K562 (cell line): ENCODE measurements at regions not wholly inside any gene's neighbourhood (a gene's known extent, or its start where the extent isn't known, plus 50 kb on each side); places are given as distances from the start of the nearest gene placed in this dataset.

ENCODE experiments used
- ATAC-seq: fragments of 200-7000 bp; cut with Tn5 transposase; 3 replicates; pipeline ENCODE4 v1.9.1; 2020; ENCODE audit warnings: moderate library complexity
- BruUV-seq: library from RNA; stranded (reverse); fragments of 400-500 nt; replicated peaks from 2 replicates; lab custom pipeline; 2021; lab: Mats Ljungman, UMichigan
- CTCF ChIA-PET: fragments of 300-600 bp; formaldehyde crosslinking; extraction: SDS; loops from one replicate; lab custom pipeline; 2021; ENCODE audit warnings: low intra/inter-chr PET ratio; lab: Yijun Ruan, JAX
- POLR2A ChIA-PET: fragments of 300-600, 350-650 bp; sonication (Branson Sonifier 250); formaldehyde crosslinking; extraction: SDS; loops from one replicate; lab custom pipeline; 2021; ENCODE audit warnings: antibody characterized with exemption, inconsistent platforms; lab: Yijun Ruan, JAX
- DNase-seq, 4 experiments: peaks; one replicate each; pipeline versions ENCODE4 v3.0.0 to v3.0.0-alpha.2; 2011 to 2018; ENCODE audit warnings: low spot score in 3 of 4, mixed read lengths in 3 of 4; ENCODE audit errors: extremely low read depth in 1 of 4
- FAIRE-seq: peaks from 2 replicates; lab custom pipeline; 2011; peaks lifted over from hg19 to GRCh38; lab: Jason Lieb, UNC
- H2AFZ ChIP-seq: 2 replicates; pipeline ENCODE4 v1.6.0; 2011; ENCODE audit warnings: low read depth, low read length, control low read depth, inconsistent platforms
- H3K27ac ChIP-seq: fragments of 200-600 bp; 3 replicates; pipeline ENCODE4 v1.8.0; 2011; ENCODE audit warnings: low read depth, mild to moderate bottlenecking, control low read depth, inconsistent platforms, low read length, moderate library complexity, mixed read lengths; ENCODE audit errors: extremely low read depth
- H3K27me3 ChIP-seq, 2 experiments: fragments of 300-600 bp in 1 of 2; 2 replicates in 1 of 2; 3 replicates in 1 of 2; pipeline versions ENCODE4 v1.6.0 to v1.8.0; 2011; ENCODE audit warnings: inconsistent platforms in 2 of 2, low read length in 2 of 2, mild to moderate bottlenecking in 1 of 2, mixed read lengths in 1 of 2, moderate library complexity in 1 of 2; ENCODE audit not compliant: control insufficient read depth in 2 of 2, insufficient read depth in 2 of 2
- H3K36me3 ChIP-seq: fragments of 300-600 bp; 3 replicates; pipeline ENCODE4 v1.8.0; 2011; ENCODE audit warnings: mild to moderate bottlenecking, low read length, inconsistent platforms; ENCODE audit not compliant: control insufficient read depth, insufficient read depth
- H3K4me1 ChIP-seq, 2 experiments: fragments of 200-600 bp in 1 of 2; replicated peaks in 1 of 2; 2 replicates in 1 of 2; 3 replicates in 1 of 2; pipeline versions ENCODE4 v1.5.1 to v1.8.0; 2011; ENCODE audit warnings: inconsistent platforms in 2 of 2, low read length in 2 of 2, mild to moderate bottlenecking in 1 of 2, mixed read lengths in 1 of 2, moderate library complexity in 1 of 2; ENCODE audit not compliant: control insufficient read depth in 2 of 2, insufficient read depth in 2 of 2
- H3K4me2 ChIP-seq: 2 replicates; pipeline ENCODE4 v1.6.1; 2011; ENCODE audit warnings: low read length, control low read depth, inconsistent platforms, mixed read lengths; ENCODE audit not compliant: insufficient read depth
- H3K4me3 ChIP-seq: fragments of 200-600 bp; sonication (generic), shearing (Covaris generic); 2 replicates; pipeline ENCODE4 v1.5.1; 2016; ENCODE audit warnings: control low read depth, inconsistent platforms
- H3K79me2 ChIP-seq: fragments of 200-600 bp; 3 replicates; pipeline ENCODE4 v1.8.0; 2011; ENCODE audit warnings: low read length, inconsistent platforms; ENCODE audit not compliant: control insufficient read depth, insufficient read depth
- H3K9ac ChIP-seq, 2 experiments: 2 replicates each; pipeline versions ENCODE4 v1.6.0 to v1.6.1; 2011; ENCODE audit warnings: low read depth in 2 of 2, low read length in 2 of 2, control low read depth in 1 of 2, inconsistent platforms in 1 of 2, mild to moderate bottlenecking in 1 of 2, mixed read lengths in 1 of 2; ENCODE audit not compliant: insufficient read depth in 1 of 2
- H3K9me1 ChIP-seq: one replicate; pipeline ENCODE4 v1.6.0; 2011; ENCODE audit warnings: inconsistent platforms, mild to moderate bottlenecking, low read length, moderate library complexity; ENCODE audit not compliant: control insufficient read depth, insufficient read depth
- H3K9me3 ChIP-seq: replicated peaks from 2 replicates; pipeline ENCODE4 v1.5.1; 2011; ENCODE audit warnings: low read depth, low read length, inconsistent platforms; ENCODE audit not compliant: control insufficient read depth, insufficient read depth
- H4K20me1 ChIP-seq: replicated peaks from 2 replicates; pipeline ENCODE4 v1.6.1; 2011; ENCODE audit warnings: low read length, inconsistent platforms, mixed read lengths; ENCODE audit not compliant: control insufficient read depth, insufficient read depth
- CBFA2T2 ChIP-seq: fragments of 450-650 bp; conservative IDR thresholded peaks from 2 replicates; pipeline ENCODE4 v1.6.1; 2017; ENCODE audit warnings: mild to moderate bottlenecking
- CBX5 ChIP-seq: IDR thresholded peaks from 2 replicates; pipeline ENCODE4 v1.6.1; 2014; ENCODE audit warnings: low read depth, borderline replicate concordance
- HMG20A ChIP-seq: fragments of 450-650 bp; formaldehyde crosslinking; conservative IDR thresholded peaks from 2 replicates; pipeline ENCODE4 v1.4.0; 2020; ENCODE audit warnings: mild to moderate bottlenecking, mixed read lengths
- HNRNPUL1 ChIP-seq: fragments of 200-400 bp; formaldehyde crosslinking; IDR thresholded peaks from 2 replicates; pipeline ENCODE4 v1.6.1; 2017; ENCODE audit warnings: low read length
- KLF16 ChIP-seq: IDR thresholded peaks from 2 replicates; pipeline ENCODE4 v1.6.1; 2016; ENCODE audit warnings: antibody characterized with exemption
- MECOM ChIP-seq: fragments of 250-450 bp; sonication (Bioruptor Pico); IDR thresholded peaks from 2 replicates; pipeline ENCODE4 v1.8.0; 2022; ENCODE audit warnings: inconsistent platforms
- NCOA6 ChIP-seq: fragments of 450-650 bp; IDR thresholded peaks from 2 replicates; pipeline ENCODE4 v1.6.1; 2017; ENCODE audit warnings: mild to moderate bottlenecking
- NFE2 ChIP-seq: IDR thresholded peaks from 2 replicates; pipeline ENCODE4 v1.6.1; 2014; ENCODE audit warnings: antibody characterized with exemption, low read depth
- NFXL1 ChIP-seq: fragments of 450-650 bp; formaldehyde crosslinking; IDR thresholded peaks from 2 replicates; pipeline ENCODE4 v1.4.0; 2021; ENCODE audit warnings: mild to moderate bottlenecking
- POLR2AphosphoS5 ChIP-seq: IDR thresholded peaks from 2 replicates; pipeline ENCODE4 v1.6.1; 2011; ENCODE audit warnings: mild to moderate bottlenecking, low read depth, low read length, moderate library complexity; ENCODE audit not compliant: control insufficient read depth, insufficient read depth
- POLR2B ChIP-seq: fragments of 450-650 bp; IDR thresholded peaks from 2 replicates; pipeline ENCODE4 v1.6.1; 2018; ENCODE audit warnings: low read depth; ENCODE audit not compliant: partially characterized antibody
- RBFOX2 ChIP-seq: fragments of 200-400 bp; formaldehyde crosslinking; IDR thresholded peaks from 2 replicates; pipeline ENCODE4 v1.6.1; 2017; ENCODE audit warnings: low read depth, mild to moderate bottlenecking, low read length, moderate library complexity
- ZNF609 ChIP-seq: sonication (generic); formaldehyde crosslinking; IDR thresholded peaks from 2 replicates; pipeline ENCODE4 v1.8.1; 2023; ENCODE audit warnings: missing genetic modification reagents, mild to moderate bottlenecking, borderline replicate concordance
- ZSCAN32 ChIP-seq: fragments of 450-650 bp; formaldehyde crosslinking; IDR thresholded peaks from 2 replicates; pipeline ENCODE4 v1.4.0; 2020; ENCODE audit warnings: mild to moderate bottlenecking, moderate library complexity
- WGBS: fragments of 100-300 bp; shearing (Covaris generic); methylation state at CpG from one replicate; pipeline ENCODE4 v1.1.6; 2016; ENCODE audit warnings: low coverage, mixed read lengths; ENCODE audit not compliant: insufficient coverage; ENCODE audit errors: missing lambda C conversion rate; 5-methylcytosine and 5-hydroxymethylcytosine counted together
- in situ Hi-C: fragments of 300-500 bp; cut with MboI; formaldehyde crosslinking; loops from 4 replicates; pipeline ENCODE4 v1.15.0; 2018; ENCODE audit warnings: inconsistent platforms, mixed read lengths
- intact Hi-C: fragments of 100-400 bp; cut with micrococcal nuclease; formaldehyde crosslinking; loops from 2 replicates; pipeline ENCODE4 v1.14.2; 2022

DNA sequence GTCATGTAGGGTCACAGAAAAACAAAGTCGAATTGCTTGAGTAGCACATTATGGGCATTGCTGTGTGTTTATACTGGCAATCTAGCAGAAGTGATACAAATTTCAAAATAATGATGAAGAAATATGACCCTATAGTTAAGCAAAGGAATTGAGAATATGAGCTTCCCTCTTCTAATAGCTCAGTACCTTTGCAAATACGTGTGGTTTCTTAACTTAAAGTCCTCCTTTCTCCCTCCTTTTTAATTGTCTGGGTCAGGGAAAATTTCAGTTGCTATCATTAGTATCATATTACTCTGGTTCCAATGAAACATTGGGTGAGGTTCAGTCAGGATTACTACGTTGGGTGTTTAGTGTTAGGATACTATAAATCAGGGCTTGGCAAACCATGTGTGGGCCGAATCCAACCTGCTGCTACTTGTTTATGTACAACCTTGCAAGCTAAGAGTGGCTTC, 166.8 kb upstream of the CARMIL1 start:
- FAIRE-seq (no peak), ATAC-seq (no peak), DNase-seq (no peak)
- H3K27ac ChIP-seq = no peak overlapping the region
- no peaks in the 10 kb centered on the region for H3K9me1 ChIP-seq
- H4K20me1 ChIP-seq = no peaks in the 10 kb centered on the region
- H3K27me3 ChIP-seq = no peaks in the 10 kb centered on the region
- no peaks in the 10 kb centered on the region for H3K4me1 ChIP-seq
- no TSS peak for BruUV-seq
- POLR2A ChIA-PET = no interaction called here
- H3K4me3 ChIP-seq = no peak overlapping the region
- H2AFZ ChIP-seq = no peak overlapping the region
- no peaks in the 10 kb centered on the region for H3K9me3 ChIP-seq
- in situ Hi-C loops (no loop called here), intact Hi-C loops (no loop called here)
- H3K79me2 ChIP-seq = no peaks in the 10 kb centered on the region
- no peaks in the 10 kb centered on the region for H3K36me3 ChIP-seq
- CTCF ChIA-PET = no interaction called here
- no peak for TF ChIP-seq POLR2AphosphoS5
- no peak for TF ChIP-seq NFXL1 (CRISPR knock-in tag)
- TF ChIP-seq NFE2 = no peak
- TF ChIP-seq POLR2B = no peak
- TF ChIP-seq MECOM = no peak
- WGBS = 0% methylated on average over 4 of the region's 4 CpGs
- no peak overlapping the region for H3K9ac ChIP-seq
- no peak overlapping the region for H3K4me2 ChIP-seq

- Histone ChIP-seq H3K4me2 (no peak overlapping the region), H3K36me3 (no peaks in the 10 kb centered on the region), H3K4me3 (no peak overlapping the region), H2AFZ (no peak overlapping the region), H3K27me3 (no peaks in the 10 kb centered on the region), H3K4me1 (no peaks in the 10 kb centered on the region), H3K79me2 (no peaks in the 10 kb centered on the region), H3K9me1 (no peaks in the 10 kb centered on the region), H4K20me1 (no peaks in the 10 kb centered on the region), H3K9ac (no peak overlapping the region), H3K27ac (no peak overlapping the region), H3K9me3 (no peaks in the 10 kb centered on the region)
- intact Hi-C loops = no loop called here
- DNase-seq (no peak), ATAC-seq (no peak), FAIRE-seq (no peak)
- ChIA-PET POLR2A (no interaction called here), CTCF (no interaction called here)
- no peak for TF ChIP-seq ZSCAN32 (CRISPR knock-in tag)
- no peak for TF ChIP-seq HMG20A (CRISPR knock-in tag)
- TF ChIP-seq HNRNPUL1 = no peak
- no peak for TF ChIP-seq CBX5
- TF ChIP-seq ZNF609 = no peak
- no peak for TF ChIP-seq CBFA2T2
- TF ChIP-seq KLF16 = no peak
- TF ChIP-seq RBFOX2 = no peak
- TF ChIP-seq NCOA6 = no peak
- WGBS = 1% methylated on average over 4 of the region's 4 CpGs
- no TSS peak for BruUV-seq
- in situ Hi-C loops = no loop called here
Measured at GRCh38 chr6:25113436-25113835, 165.7 kb upstream of the CARMIL1 start.
